Suprapubic skin (tissue), 4 donors: ENCODE measurements at regions not wholly inside any gene's neighbourhood (a gene's known extent, or its start where the extent isn't known, plus 50 kb on each side); places are given as distances from the start of the nearest gene placed in this dataset.

Experiments used
- DNase-seq, 2 donors: peaks; one replicate each; pipeline ENCODE4 v3.0.0-alpha.2; 2019; ENCODE audit warnings: low spot score in 2 of 2
- H3K27ac ChIP-seq: fragments of 200-600 bp; sonication (generic); one replicate; pipeline ENCODE4 v1.5.1; 2019
- H3K27me3 ChIP-seq: fragments of 200-600 bp; sonication (generic); one replicate; pipeline ENCODE4 v1.5.1; 2019
- H3K36me3 ChIP-seq: fragments of 200-600 bp; sonication (generic); one replicate; pipeline ENCODE4 v1.5.1; 2019
- H3K4me1 ChIP-seq: fragments of 200-600 bp; sonication (generic); one replicate; pipeline ENCODE4 v1.5.1; 2019
- H3K4me3 ChIP-seq: fragments of 200-600 bp; sonication (generic); one replicate; pipeline ENCODE4 v1.5.1; 2019; ENCODE audit warnings: mild to moderate bottlenecking
- H3K9me3 ChIP-seq: fragments of 200-600 bp; sonication (generic); one replicate; pipeline ENCODE4 v1.5.1; 2019
- EP300 ChIP-seq: sonication (generic); formaldehyde crosslinking; IDR thresholded peaks from one replicate; pipeline ENCODE4 v1.6.1; 2017; ENCODE audit warnings: antibody characterized with exemption
- POLR2A ChIP-seq, 2 donors: fragments of 450-650 bp; IDR thresholded peaks; one replicate each; pipeline ENCODE4 v1.6.1; 2017; ENCODE audit warnings: antibody characterized with exemption in 2 of 2, mild to moderate bottlenecking in 2 of 2, moderate library complexity in 2 of 2
- POLR2AphosphoS5 ChIP-seq, 3 donors: sonication (generic); formaldehyde crosslinking; IDR thresholded peaks; one replicate each; pipeline ENCODE4 v1.6.1; 2017; ENCODE audit warnings: antibody characterized with exemption in 3 of 3
- WGBS: methylation state at CpG from one replicate; pipeline ENCODE4 v1.1.5; 2018; 5-methylcytosine and 5-hydroxymethylcytosine counted together
- TF ChIP-seq, protein P1 (sequence below), 2 donors: fragments of 200-600 bp in 1 of 2; fragments of 450-650 bp in 1 of 2; sonication (generic) in 1 of 2; IDR thresholded peaks; one replicate each; pipeline ENCODE4 v1.5.1; 2016 to 2019; ENCODE audit warnings: antibody characterized with exemption in 2 of 2, mild to moderate bottlenecking in 1 of 2, moderate library complexity in 1 of 2

DNA sequence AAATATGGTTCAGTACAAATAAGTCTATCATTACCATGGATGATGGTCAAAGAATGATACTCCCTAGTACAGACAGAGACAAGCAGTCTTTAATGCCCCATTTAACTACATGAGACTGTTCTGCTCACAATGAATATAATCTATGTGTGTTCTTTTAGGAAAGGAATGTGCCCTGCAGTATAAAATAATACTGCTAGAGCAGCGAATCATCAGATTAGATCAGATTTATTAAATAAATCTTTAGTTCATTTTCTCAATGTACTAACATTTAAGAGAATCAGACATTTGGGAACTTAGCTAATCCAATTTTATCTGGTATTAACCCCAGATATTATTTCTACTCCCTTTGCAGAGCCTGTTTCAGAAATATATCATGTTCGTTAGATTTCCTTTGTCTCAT, 272.0 kb upstream of the GCFC2 start:
- WGBS = 40% methylated on average over 2 of the region's 2 CpGs
- Histone ChIP-seq H3K27ac (no peak overlapping the region), H3K27me3 (no peaks in the 10 kb centered on the region), H3K9me3 (no peaks in the 10 kb centered on the region), H3K36me3 (no peaks in the 10 kb centered on the region), H3K4me3 (no peak overlapping the region), H3K4me1 (no peaks in the 10 kb centered on the region)
- DNase-seq = no peak
- no peak for TF ChIP-seq POLR2AphosphoS5 (IDR thresholded peaks at IDR 0.05)
- TF ChIP-seq, protein P1, sequence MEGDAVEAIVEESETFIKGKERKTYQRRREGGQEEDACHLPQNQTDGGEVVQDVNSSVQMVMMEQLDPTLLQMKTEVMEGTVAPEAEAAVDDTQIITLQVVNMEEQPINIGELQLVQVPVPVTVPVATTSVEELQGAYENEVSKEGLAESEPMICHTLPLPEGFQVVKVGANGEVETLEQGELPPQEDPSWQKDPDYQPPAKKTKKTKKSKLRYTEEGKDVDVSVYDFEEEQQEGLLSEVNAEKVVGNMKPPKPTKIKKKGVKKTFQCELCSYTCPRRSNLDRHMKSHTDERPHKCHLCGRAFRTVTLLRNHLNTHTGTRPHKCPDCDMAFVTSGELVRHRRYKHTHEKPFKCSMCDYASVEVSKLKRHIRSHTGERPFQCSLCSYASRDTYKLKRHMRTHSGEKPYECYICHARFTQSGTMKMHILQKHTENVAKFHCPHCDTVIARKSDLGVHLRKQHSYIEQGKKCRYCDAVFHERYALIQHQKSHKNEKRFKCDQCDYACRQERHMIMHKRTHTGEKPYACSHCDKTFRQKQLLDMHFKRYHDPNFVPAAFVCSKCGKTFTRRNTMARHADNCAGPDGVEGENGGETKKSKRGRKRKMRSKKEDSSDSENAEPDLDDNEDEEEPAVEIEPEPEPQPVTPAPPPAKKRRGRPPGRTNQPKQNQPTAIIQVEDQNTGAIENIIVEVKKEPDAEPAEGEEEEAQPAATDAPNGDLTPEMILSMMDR (IDR thresholded peaks at IDR 0.05) = no peak
- TF ChIP-seq POLR2A (IDR thresholded peaks at IDR 0.05) = no peak
- TF ChIP-seq EP300 = no peak

DNA sequence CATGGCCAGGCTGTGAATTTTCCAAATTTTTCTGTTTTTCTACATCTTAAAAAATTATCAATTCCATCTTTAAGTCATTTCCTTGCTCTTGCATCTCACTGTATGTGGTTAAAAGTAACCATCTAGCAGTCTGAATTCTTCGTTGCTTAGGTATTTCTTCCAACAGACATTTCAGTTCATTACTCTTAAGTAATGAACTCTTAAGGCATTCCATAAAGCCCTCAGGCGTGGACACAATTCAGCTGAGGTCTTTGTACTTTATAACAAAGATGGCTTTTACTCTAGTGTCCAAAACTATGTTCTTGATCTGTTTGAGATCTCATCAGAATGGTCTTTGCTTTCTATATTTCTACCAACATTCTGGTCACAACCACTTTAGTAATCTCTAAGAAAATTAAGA, 253.9 kb upstream of the GCFC2 start:
- Histone ChIP-seq H3K4me3 (no peak overlapping the region), H3K9me3 (no peaks in the 10 kb centered on the region), H3K4me1 (no peaks in the 10 kb centered on the region), H3K36me3 (no peaks in the 10 kb centered on the region), H3K27me3 (no peaks in the 10 kb centered on the region), H3K27ac (no peak overlapping the region)
- 66% methylated on average over 2 of the region's 2 CpGs for WGBS
- DNase-seq = no peak
- TF ChIP-seq POLR2AphosphoS5 (IDR thresholded peaks at IDR 0.05) = no peak
- no peak for TF ChIP-seq EP300
- no peak for TF ChIP-seq POLR2A (IDR thresholded peaks at IDR 0.05)
- TF ChIP-seq, protein P1 (IDR thresholded peaks at IDR 0.05) = no peak

DNA sequence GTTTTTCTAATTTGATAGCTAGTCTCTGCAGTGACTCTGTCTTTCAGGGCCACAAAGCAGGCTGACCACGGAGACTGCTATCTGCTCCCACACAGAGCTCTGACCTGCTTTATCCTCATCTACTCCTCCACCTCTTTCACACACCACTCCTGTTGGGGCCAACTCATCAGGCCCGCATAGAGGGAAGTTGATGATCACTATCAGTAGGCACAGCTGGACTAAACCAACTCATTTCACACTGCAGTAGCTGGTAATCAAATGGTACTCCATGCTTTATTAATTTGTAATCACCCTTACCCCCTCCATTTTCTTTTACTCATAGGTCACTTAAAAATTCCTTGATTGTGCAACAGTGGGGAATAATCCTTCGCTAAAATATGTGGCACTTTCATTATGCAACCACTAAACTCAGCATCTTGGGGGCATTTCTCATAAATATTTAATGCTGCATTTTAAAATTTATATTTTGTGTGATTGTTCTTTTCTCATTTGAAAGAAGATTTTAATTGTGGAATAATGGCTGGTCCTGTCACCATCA, 249.8 kb upstream of the GCFC2 start:
- Histone ChIP-seq H3K36me3 (no peaks in the 10 kb centered on the region), H3K27me3 (no peaks in the 10 kb centered on the region), H3K27ac (no peak overlapping the region), H3K4me1 (no peaks in the 10 kb centered on the region), H3K9me3 (no peaks in the 10 kb centered on the region), H3K4me3 (no peak overlapping the region)
- WGBS = 82% methylated on average over 3 of the region's 3 CpGs
- DNase-seq = no peak
- TF ChIP-seq POLR2AphosphoS5 (IDR thresholded peaks at IDR 0.05) (no peak), EP300 (no peak), POLR2A (IDR thresholded peaks at IDR 0.05) (no peak)
- TF ChIP-seq, protein P1 (IDR thresholded peaks at IDR 0.05) = no peak

DNA sequence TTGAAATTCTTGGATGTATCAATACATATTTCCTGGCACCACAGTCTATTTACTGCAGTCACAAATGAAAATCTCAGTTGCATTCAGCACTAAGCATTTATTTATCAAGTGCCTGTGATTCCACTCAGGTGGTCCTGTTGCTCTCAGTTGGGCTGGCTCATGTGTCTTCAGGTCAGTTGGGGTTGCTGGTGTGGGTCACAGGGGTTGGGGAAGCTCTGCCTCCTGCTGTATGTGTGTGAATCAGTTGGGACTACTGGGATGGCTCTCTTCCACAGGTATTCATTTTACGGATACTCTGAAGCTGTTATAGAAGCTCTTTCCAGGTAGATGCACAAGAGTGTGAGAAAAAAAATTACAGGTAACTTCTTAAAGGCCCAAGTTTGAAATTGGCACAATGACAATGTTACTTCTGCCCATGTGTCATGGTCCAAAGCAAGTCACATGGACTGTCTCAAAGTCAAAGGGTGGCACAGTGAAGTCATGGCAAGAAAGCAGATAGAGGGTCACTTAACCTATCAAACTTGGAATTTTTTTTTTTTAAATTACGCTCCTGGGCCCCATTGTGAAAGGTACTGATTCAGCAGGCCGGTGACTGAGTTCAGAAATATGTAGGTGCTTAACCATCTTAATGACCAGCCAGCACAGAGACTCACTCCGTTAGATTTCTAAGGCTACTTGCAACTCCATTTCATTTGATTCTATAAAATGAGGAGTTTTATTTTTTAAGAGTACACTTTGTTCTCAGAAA, 249.2 kb upstream of the GCFC2 start:
- 87% methylated on average over 4 of the region's 4 CpGs for WGBS

DNA sequence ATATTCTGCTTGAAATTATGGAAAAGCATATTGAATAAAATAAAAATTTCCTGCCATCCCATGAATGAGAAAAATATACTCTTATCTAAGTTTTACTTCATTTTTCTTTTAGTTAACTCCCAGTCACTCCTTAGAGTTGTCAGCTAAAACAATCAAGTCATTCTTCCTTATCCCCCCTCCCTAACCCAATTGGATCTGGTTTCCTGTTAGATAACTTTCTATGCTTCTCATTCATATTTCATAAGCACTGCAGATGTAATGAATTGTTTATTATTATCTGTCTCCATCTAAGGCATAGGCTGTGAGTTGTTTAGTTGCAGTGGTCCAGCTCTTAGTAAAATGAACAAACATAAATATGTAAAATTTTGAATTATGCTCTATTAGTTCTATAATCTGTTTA, 244.0 kb upstream of the GCFC2 start:
- TF ChIP-seq POLR2AphosphoS5 (IDR thresholded peaks at IDR 0.05) = no peak
- TF ChIP-seq POLR2A (IDR thresholded peaks at IDR 0.05) = no peak
- TF ChIP-seq, protein P1 (IDR thresholded peaks at IDR 0.05) = no peak
- no peak for TF ChIP-seq EP300
- H3K4me3 ChIP-seq = no peak overlapping the region
- no peak for DNase-seq
- H3K9me3 ChIP-seq = no peaks in the 10 kb centered on the region
- no peaks in the 10 kb centered on the region for H3K4me1 ChIP-seq
- H3K27ac ChIP-seq = no peak overlapping the region
- no peaks in the 10 kb centered on the region for H3K27me3 ChIP-seq
- no peaks in the 10 kb centered on the region for H3K36me3 ChIP-seq

More for the DNA sequence above, 249.2 kb upstream of the GCFC2 start:
- no peaks in the 10 kb centered on the region for H3K4me1 ChIP-seq
- no peak for TF ChIP-seq EP300
- TF ChIP-seq POLR2AphosphoS5 (IDR thresholded peaks at IDR 0.05) = no peak
- TF ChIP-seq POLR2A (IDR thresholded peaks at IDR 0.05) = no peak
- TF ChIP-seq, protein P1 (IDR thresholded peaks at IDR 0.05) = no peak
- DNase-seq = no peak
- H3K4me3 ChIP-seq = no peak overlapping the region
- no peaks in the 10 kb centered on the region for H3K9me3 ChIP-seq
- no peaks in the 10 kb centered on the region for H3K27me3 ChIP-seq
- H3K36me3 ChIP-seq = no peaks in the 10 kb centered on the region
- H3K27ac ChIP-seq = no peak overlapping the region
